ENCODE measurements at regions not wholly inside any gene's neighbourhood (a gene's known extent, or its start where the extent isn't known, plus 50 kb on each side); places are given as distances from the start of the nearest gene placed in this dataset.

- peaks cover 9% of the 10 kb centered on the region for H3K9me3 Mint-ChIP-seq
- DNase-seq (ENCODE audit: low spot score) (no peak), ATAC-seq (no peak)
- H3K27ac Mint-ChIP-seq = no peak overlapping the region
- H3K4me1 Mint-ChIP-seq (ENCODE audit: low read depth in 2 of 2) = no peaks in the 10 kb centered on the region
- H3K27me3 Mint-ChIP-seq = no peaks in the 10 kb centered on the region
- H3K4me3 Mint-ChIP-seq = no peak overlapping the region
- H3K36me3 Mint-ChIP-seq = peaks cover 1% of the 10 kb centered on the region
Observed at GRCh38 chr13:104301171-104301975, 1235.2 kb upstream of the SLC10A2 start.

GRCh38 chr13:104297075-104297474, 1230.9 kb upstream of the SLC10A2 start:
- no peaks in the 10 kb centered on the region for H3K36me3 Mint-ChIP-seq
- H3K4me3 Mint-ChIP-seq = no peak overlapping the region
- no peak overlapping the region for H3K27ac Mint-ChIP-seq
- no peaks in the 10 kb centered on the region for H3K4me1 Mint-ChIP-seq (ENCODE audit: low read depth in 2 of 2)
- peaks cover 16% of the 10 kb centered on the region for H3K9me3 Mint-ChIP-seq
- no peaks in the 10 kb centered on the region for H3K27me3 Mint-ChIP-seq
- no peak for ATAC-seq
- no peak for DNase-seq (ENCODE audit: low spot score)

GRCh38 chr13:104296286-104296685, 1230.1 kb upstream of the SLC10A2 start:
- Mint-ChIP-seq H3K27me3 (no peaks in the 10 kb centered on the region), H3K36me3 (no peaks in the 10 kb centered on the region), H3K9me3 (peaks cover 16% of the 10 kb centered on the region), H3K27ac (no peak overlapping the region), H3K4me3 (no peak overlapping the region), H3K4me1 (ENCODE audit: low read depth in 2 of 2) (no peaks in the 10 kb centered on the region)
- DNase-seq (ENCODE audit: low spot score) (no peak), ATAC-seq (no peak)

GRCh38 chr13:104295537-104295936, 1229.3 kb upstream of the SLC10A2 start:
- no peak for ATAC-seq
- no peak for DNase-seq (ENCODE audit: low spot score)
- peaks cover 15% of the 10 kb centered on the region for H3K9me3 Mint-ChIP-seq
- no peaks in the 10 kb centered on the region for H3K36me3 Mint-ChIP-seq
- H3K4me3 Mint-ChIP-seq = no peak overlapping the region
- H3K27me3 Mint-ChIP-seq = no peaks in the 10 kb centered on the region
- H3K27ac Mint-ChIP-seq = no peak overlapping the region
- H3K4me1 Mint-ChIP-seq (ENCODE audit: low read depth in 2 of 2) = no peaks in the 10 kb centered on the region

GRCh38 chr13:104289400-104289799, 1223.2 kb upstream of the SLC10A2 start:
- Mint-ChIP-seq H3K36me3 (peaks cover 5% of the 10 kb centered on the region), H3K4me1 (ENCODE audit: low read depth in 2 of 2) (no peaks in the 10 kb centered on the region), H3K9me3 (peaks cover 15% of the 10 kb centered on the region), H3K27ac (no peak overlapping the region), H3K27me3 (no peaks in the 10 kb centered on the region), H3K4me3 (no peak overlapping the region)
- ATAC-seq (no peak), DNase-seq (ENCODE audit: low spot score) (no peak)

- Mint-ChIP-seq H3K4me1 (ENCODE audit: low read depth in 2 of 2) (no peaks in the 10 kb centered on the region), H3K9me3 (peaks cover 11% of the 10 kb centered on the region), H3K27ac (no peak overlapping the region), H3K4me3 (no peak overlapping the region), H3K27me3 (no peaks in the 10 kb centered on the region), H3K36me3 (peaks cover 5% of the 10 kb centered on the region)
- DNase-seq (ENCODE audit: low spot score) (no peak), ATAC-seq (no peak)
Observed at GRCh38 chr13:104288496-104288895, 1222.3 kb upstream of the SLC10A2 start.

GRCh38 chr13:104286566-104287290, 1220.5 kb upstream of the SLC10A2 start:
- DNase-seq (ENCODE audit: low spot score) = no peak
- Mint-ChIP-seq H3K36me3 (peaks cover 5% of the 10 kb centered on the region), H3K9me3 (peaks cover 6% of the 10 kb centered on the region), H3K27me3 (no peaks in the 10 kb centered on the region), H3K4me1 (ENCODE audit: low read depth in 2 of 2) (no peaks in the 10 kb centered on the region), H3K4me3 (no peak overlapping the region), H3K27ac (no peak overlapping the region)
- ATAC-seq = no peak

- Mint-ChIP-seq H3K27me3 (no peaks in the 10 kb centered on the region), H3K4me3 (no peak overlapping the region), H3K4me1 (ENCODE audit: low read depth in 2 of 2) (no peaks in the 10 kb centered on the region), H3K9me3 (peaks cover 10% of the 10 kb centered on the region), H3K36me3 (no peaks in the 10 kb centered on the region), H3K27ac (no peak overlapping the region)
- no peak for ATAC-seq
- no peak for DNase-seq (ENCODE audit: low spot score)
Observed at GRCh38 chr13:104281910-104282309, 1215.7 kb upstream of the SLC10A2 start.

- Mint-ChIP-seq H3K4me1 (ENCODE audit: low read depth in 2 of 2) (no peaks in the 10 kb centered on the region), H3K27ac (no peak overlapping the region), H3K9me3 (peaks cover 20% of the 10 kb centered on the region), H3K27me3 (no peaks in the 10 kb centered on the region), H3K36me3 (peaks cover 4% of the 10 kb centered on the region), H3K4me3 (no peak overlapping the region)
- ATAC-seq = no peak
- no peak for DNase-seq (ENCODE audit: low spot score)
Observed at GRCh38 chr13:104270731-104271130, 1204.5 kb upstream of the SLC10A2 start.

- DNase-seq (ENCODE audit: low spot score) (no peak), ATAC-seq (no peak)
- peaks cover 4% of the 10 kb centered on the region for H3K36me3 Mint-ChIP-seq
- peaks cover 16% of the 10 kb centered on the region for H3K9me3 Mint-ChIP-seq
- H3K27me3 Mint-ChIP-seq = no peaks in the 10 kb centered on the region
- H3K4me1 Mint-ChIP-seq (ENCODE audit: low read depth in 2 of 2) = no peaks in the 10 kb centered on the region
- no peak overlapping the region for H3K4me3 Mint-ChIP-seq
- H3K27ac Mint-ChIP-seq = no peak overlapping the region
Observed at GRCh38 chr13:104267206-104267811, 1201.1 kb upstream of the SLC10A2 start.

- Mint-ChIP-seq H3K27me3 (no peaks in the 10 kb centered on the region), H3K9me3 (peaks cover 11% of the 10 kb centered on the region), H3K4me3 (no peak overlapping the region), H3K4me1 (ENCODE audit: low read depth in 2 of 2) (no peaks in the 10 kb centered on the region), H3K27ac (no peak overlapping the region), H3K36me3 (peaks cover 8% of the 10 kb centered on the region)
- DNase-seq (ENCODE audit: low spot score) = no peak
- ATAC-seq = no peak
Observed at GRCh38 chr13:104256701-104257100, 1190.5 kb upstream of the SLC10A2 start.

- Mint-ChIP-seq H3K9me3 (peaks cover 16% of the 10 kb centered on the region), H3K4me3 (no peak overlapping the region), H3K4me1 (ENCODE audit: low read depth in 2 of 2) (no peaks in the 10 kb centered on the region), H3K27ac (no peak overlapping the region), H3K27me3 (no peaks in the 10 kb centered on the region), H3K36me3 (peaks cover 12% of the 10 kb centered on the region)
- ATAC-seq = no peak
- DNase-seq (ENCODE audit: low spot score) = no peak
Observed at GRCh38 chr13:104253063-104253680, 1187.0 kb upstream of the SLC10A2 start.

- H3K27me3 Mint-ChIP-seq = no peaks in the 10 kb centered on the region
- no peak overlapping the region for H3K27ac Mint-ChIP-seq
- H3K36me3 Mint-ChIP-seq = peaks cover 12% of the 10 kb centered on the region
- peaks cover 13% of the 10 kb centered on the region for H3K9me3 Mint-ChIP-seq
- DNase-seq (ENCODE audit: low spot score) (no peak), ATAC-seq (no peak)
- no peaks in the 10 kb centered on the region for H3K4me1 Mint-ChIP-seq (ENCODE audit: low read depth in 2 of 2)
- H3K4me3 Mint-ChIP-seq = no peak overlapping the region
Observed at GRCh38 chr13:104251931-104252330, 1185.7 kb upstream of the SLC10A2 start.

- Mint-ChIP-seq H3K36me3 (peaks cover 6% of the 10 kb centered on the region), H3K27me3 (no peaks in the 10 kb centered on the region), H3K9me3 (peaks cover 5% of the 10 kb centered on the region), H3K27ac (no peak overlapping the region), H3K4me3 (no peak overlapping the region), H3K4me1 (ENCODE audit: low read depth in 2 of 2) (no peaks in the 10 kb centered on the region)
- DNase-seq (ENCODE audit: low spot score) (no peak), ATAC-seq (no peak)
Observed at GRCh38 chr13:104246955-104247354, 1180.7 kb upstream of the SLC10A2 start.
